ENCODE measurements at regions not wholly inside any gene's neighbourhood (a gene's known extent, or its start where the extent isn't known, plus 50 kb on each side); places are given as distances from the start of the nearest gene placed in this dataset.
A peak's percentile ranks its signal among the peaks of the same experiment; 100 is the strongest.

- no peak for DNase-seq
These were observed 52.0 kb upstream of the TANC2 start for GRCh38 chr17:62913991-62914570.

- DNase-seq, result no peak
These were observed 53.7 kb upstream of the TANC2 start for GRCh38 chr17:62912363-62912762.

- DNase-seq, result no peak
These were observed 54.9 kb upstream of the TANC2 start for GRCh38 chr17:62911114-62911513.

- DNase-seq, result no peak
These were observed 55.8 kb upstream of the TANC2 start for GRCh38 chr17:62910277-62910676.

GRCh38 chr17:62907961-62908360 lies 58.1 kb upstream of the TANC2 start:
- DNase-seq, result no peak

- DNase-seq, result no peak
These were observed 59.2 kb upstream of the TANC2 start for GRCh38 chr17:62906881-62907280.

- DNase-seq, result no peak
These were observed 60.8 kb upstream of the TANC2 start for GRCh38 chr17:62905233-62905632.

GRCh38 chr17:62902531-62903220 lies 63.4 kb upstream of the TANC2 start:
- DNase-seq, result no peak

- no peak for DNase-seq
These were observed 64.5 kb upstream of the TANC2 start for GRCh38 chr17:62901544-62901943.

- DNase-seq, result no peak
These were observed 65.9 kb upstream of the TANC2 start for GRCh38 chr17:62900096-62900495.

GRCh38 chr17:62899361-62899760 lies 66.7 kb upstream of the TANC2 start:
- DNase-seq, result no peak

- DNase-seq, result no peak
These were observed 67.7 kb upstream of the TANC2 start for GRCh38 chr17:62898239-62898864.

GRCh38 chr17:62897706-62898105 lies 68.3 kb upstream of the TANC2 start:
- peak; percentile 38 for DNase-seq

- no peak for DNase-seq
These were observed 70.4 kb upstream of the TANC2 start for GRCh38 chr17:62895320-62896301.

- DNase-seq, result peak; percentile 71
These were observed 73.1 kb upstream of the TANC2 start for GRCh38 chr17:62892870-62893338.

GRCh38 chr17:62892061-62892675 lies 73.9 kb upstream of the TANC2 start:
- DNase-seq, result peak; percentile 42

- DNase-seq, result no peak
These were observed 74.4 kb upstream of the TANC2 start for GRCh38 chr17:62891659-62892058.

GRCh38 chr17:62888765-62889164 lies 77.3 kb upstream of the TANC2 start:
- no peak for DNase-seq

- DNase-seq, result peak; percentile 45
These were observed 77.9 kb upstream of the TANC2 start for GRCh38 chr17:62888148-62888547.

- DNase-seq, result no peak
These were observed 78.6 kb upstream of the TANC2 start for GRCh38 chr17:62887437-62887836.

- no peak for DNase-seq
These were observed 76.7 kb upstream of the MARCHF10 start for GRCh38 chr17:62884781-62885180.

- DNase-seq, result no peak
These were observed 74.8 kb upstream of the MARCHF10 start for GRCh38 chr17:62882878-62883277.

GRCh38 chr17:62882284-62882683 lies 74.2 kb upstream of the MARCHF10 start:
- DNase-seq, result no peak
